ENCODE measurements at regions not wholly inside any gene's neighbourhood (a gene's known extent, or its start where the extent isn't known, plus 50 kb on each side); places are given as distances from the start of the nearest gene placed in this dataset.

DNA sequence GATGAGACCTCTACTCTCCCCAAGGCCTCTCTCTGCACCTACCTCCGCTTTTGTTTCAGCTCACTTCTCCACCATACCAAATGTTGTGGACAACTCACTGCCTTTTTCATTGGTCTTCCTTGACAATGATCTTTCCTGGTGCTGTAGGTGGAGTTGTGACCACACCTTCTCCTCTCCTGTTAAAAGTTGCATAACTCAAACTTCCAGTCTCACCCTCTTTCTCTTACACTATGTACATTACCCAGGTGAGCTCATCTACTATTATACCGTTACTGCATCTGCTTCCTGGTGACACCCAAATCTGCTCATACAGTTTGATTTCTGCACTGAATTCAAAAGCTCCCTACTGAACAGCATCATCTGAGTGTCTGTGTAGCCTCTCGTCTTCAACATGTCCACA, 542.8 kb downstream of the GALC start:
- TF ChIP-seq, protein P1, sequence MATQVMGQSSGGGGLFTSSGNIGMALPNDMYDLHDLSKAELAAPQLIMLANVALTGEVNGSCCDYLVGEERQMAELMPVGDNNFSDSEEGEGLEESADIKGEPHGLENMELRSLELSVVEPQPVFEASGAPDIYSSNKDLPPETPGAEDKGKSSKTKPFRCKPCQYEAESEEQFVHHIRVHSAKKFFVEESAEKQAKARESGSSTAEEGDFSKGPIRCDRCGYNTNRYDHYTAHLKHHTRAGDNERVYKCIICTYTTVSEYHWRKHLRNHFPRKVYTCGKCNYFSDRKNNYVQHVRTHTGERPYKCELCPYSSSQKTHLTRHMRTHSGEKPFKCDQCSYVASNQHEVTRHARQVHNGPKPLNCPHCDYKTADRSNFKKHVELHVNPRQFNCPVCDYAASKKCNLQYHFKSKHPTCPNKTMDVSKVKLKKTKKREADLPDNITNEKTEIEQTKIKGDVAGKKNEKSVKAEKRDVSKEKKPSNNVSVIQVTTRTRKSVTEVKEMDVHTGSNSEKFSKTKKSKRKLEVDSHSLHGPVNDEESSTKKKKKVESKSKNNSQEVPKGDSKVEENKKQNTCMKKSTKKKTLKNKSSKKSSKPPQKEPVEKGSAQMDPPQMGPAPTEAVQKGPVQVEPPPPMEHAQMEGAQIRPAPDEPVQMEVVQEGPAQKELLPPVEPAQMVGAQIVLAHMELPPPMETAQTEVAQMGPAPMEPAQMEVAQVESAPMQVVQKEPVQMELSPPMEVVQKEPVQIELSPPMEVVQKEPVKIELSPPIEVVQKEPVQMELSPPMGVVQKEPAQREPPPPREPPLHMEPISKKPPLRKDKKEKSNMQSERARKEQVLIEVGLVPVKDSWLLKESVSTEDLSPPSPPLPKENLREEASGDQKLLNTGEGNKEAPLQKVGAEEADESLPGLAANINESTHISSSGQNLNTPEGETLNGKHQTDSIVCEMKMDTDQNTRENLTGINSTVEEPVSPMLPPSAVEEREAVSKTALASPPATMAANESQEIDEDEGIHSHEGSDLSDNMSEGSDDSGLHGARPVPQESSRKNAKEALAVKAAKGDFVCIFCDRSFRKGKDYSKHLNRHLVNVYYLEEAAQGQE (IDR thresholded peaks at IDR 0.05; ENCODE audit: unreplicated experiment), result no peak
- TF ChIP-seq, protein P2, sequence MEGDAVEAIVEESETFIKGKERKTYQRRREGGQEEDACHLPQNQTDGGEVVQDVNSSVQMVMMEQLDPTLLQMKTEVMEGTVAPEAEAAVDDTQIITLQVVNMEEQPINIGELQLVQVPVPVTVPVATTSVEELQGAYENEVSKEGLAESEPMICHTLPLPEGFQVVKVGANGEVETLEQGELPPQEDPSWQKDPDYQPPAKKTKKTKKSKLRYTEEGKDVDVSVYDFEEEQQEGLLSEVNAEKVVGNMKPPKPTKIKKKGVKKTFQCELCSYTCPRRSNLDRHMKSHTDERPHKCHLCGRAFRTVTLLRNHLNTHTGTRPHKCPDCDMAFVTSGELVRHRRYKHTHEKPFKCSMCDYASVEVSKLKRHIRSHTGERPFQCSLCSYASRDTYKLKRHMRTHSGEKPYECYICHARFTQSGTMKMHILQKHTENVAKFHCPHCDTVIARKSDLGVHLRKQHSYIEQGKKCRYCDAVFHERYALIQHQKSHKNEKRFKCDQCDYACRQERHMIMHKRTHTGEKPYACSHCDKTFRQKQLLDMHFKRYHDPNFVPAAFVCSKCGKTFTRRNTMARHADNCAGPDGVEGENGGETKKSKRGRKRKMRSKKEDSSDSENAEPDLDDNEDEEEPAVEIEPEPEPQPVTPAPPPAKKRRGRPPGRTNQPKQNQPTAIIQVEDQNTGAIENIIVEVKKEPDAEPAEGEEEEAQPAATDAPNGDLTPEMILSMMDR (conservative IDR thresholded peaks at IDR 0.05; ENCODE audit: low read depth in 2 of 2), result no peak
- TF ChIP-seq EZH2 (IDR thresholded peaks at IDR 0.05; ENCODE audit: low read depth, unreplicated experiment), result no peak
- no peak for TF ChIP-seq EZH2phosphoT487 (IDR thresholded peaks at IDR 0.05; ENCODE audit: unreplicated experiment)
- no peak for TF ChIP-seq POLR2AphosphoS5 (IDR thresholded peaks at IDR 0.05; ENCODE audit: low read depth)
- no peak for TF ChIP-seq NANOG (IDR thresholded peaks at IDR 0.05; ENCODE audit: borderline replicate concordance)
- TF ChIP-seq JUNB (IDR thresholded peaks at IDR 0.05; ENCODE audit: unreplicated experiment), result no peak
- TF ChIP-seq CREB1 (CRISPR knock-in tag; IDR thresholded peaks at IDR 0.05; ENCODE audit: low read depth), result no peak
- TF ChIP-seq STAT1 (IDR thresholded peaks at IDR 0.05; ENCODE audit: unreplicated experiment), result no peak

All from GM23338 (cell line).